SK-N-SH treated with all-trans-retinoic acid at 6 μM for 48 hours (cell line): ENCODE measurements at regions not wholly inside any gene's neighbourhood (a gene's known extent, or its start where the extent isn't known, plus 50 kb on each side); places are given as distances from the start of the nearest gene placed in this dataset.

ENCODE experiments used
- SNAI2 ChIP-seq: fragments of 250-450 bp; sonication (Bioruptor Pico); IDR thresholded peaks from 2 replicates; pipeline ENCODE4 v1.5.0; 2020; ENCODE audit warnings: mild to moderate bottlenecking, moderate library complexity
- ZFP30 ChIP-seq: fragments of 450-650 bp; formaldehyde crosslinking; IDR thresholded peaks from 2 replicates; pipeline ENCODE4 v1.5.0; 2022; ENCODE audit warnings: mild to moderate bottlenecking, moderate library complexity
- ZNF70 ChIP-seq: fragments of 450-650 bp; formaldehyde crosslinking; IDR thresholded peaks from 2 replicates; pipeline ENCODE4 v1.5.0; 2020; ENCODE audit warnings: mild to moderate bottlenecking, moderate library complexity
- TF ChIP-seq, protein P1 (sequence below): fragments of 250-450 bp; sonication (Bioruptor Pico); IDR thresholded peaks from 2 replicates; pipeline ENCODE4 v1.5.1; 2021; ENCODE audit warnings: mild to moderate bottlenecking, moderate library complexity

GRCh38 chr6:3965071-3965718 lies 113.7 kb downstream of the FAM217A start:
- TF ChIP-seq, protein P1, sequence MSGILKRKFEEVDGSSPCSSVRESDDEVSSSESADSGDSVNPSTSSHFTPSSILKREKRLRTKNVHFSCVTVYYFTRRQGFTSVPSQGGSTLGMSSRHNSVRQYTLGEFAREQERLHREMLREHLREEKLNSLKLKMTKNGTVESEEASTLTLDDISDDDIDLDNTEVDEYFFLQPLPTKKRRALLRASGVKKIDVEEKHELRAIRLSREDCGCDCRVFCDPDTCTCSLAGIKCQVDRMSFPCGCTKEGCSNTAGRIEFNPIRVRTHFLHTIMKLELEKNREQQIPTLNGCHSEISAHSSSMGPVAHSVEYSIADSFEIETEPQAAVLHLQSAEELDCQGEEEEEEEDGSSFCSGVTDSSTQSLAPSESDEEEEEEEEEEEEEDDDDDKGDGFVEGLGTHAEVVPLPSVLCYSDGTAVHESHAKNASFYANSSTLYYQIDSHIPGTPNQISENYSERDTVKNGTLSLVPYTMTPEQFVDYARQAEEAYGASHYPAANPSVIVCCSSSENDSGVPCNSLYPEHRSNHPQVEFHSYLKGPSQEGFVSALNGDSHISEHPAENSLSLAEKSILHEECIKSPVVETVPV (CRISPR knock-in tag), result no peak
- TF ChIP-seq ZFP30 (CRISPR knock-in tag) (no peak), ZNF70 (CRISPR knock-in tag) (no peak), SNAI2 (CRISPR knock-in tag) (no peak)
